Endothelial cell (in vitro differentiated cells): ENCODE measurements at regions not wholly inside any gene's neighbourhood (a gene's known extent, or its start where the extent isn't known, plus 50 kb on each side); places are given as distances from the start of the nearest gene placed in this dataset.

Experiments
- DNase-seq: peaks from one replicate; pipeline ENCODE4 v3.0.0; 2021; ENCODE audit warnings: low spot score
- H3K27ac Mint-ChIP-seq: one replicate; pipeline ENCODE4 v1.8.0; 2021; ENCODE audit warnings: mixed read lengths, inconsistent platforms; ENCODE audit not compliant: unreplicated experiment
- H3K27me3 Mint-ChIP-seq: one replicate; pipeline ENCODE4 v1.8.0; 2021; ENCODE audit warnings: mild to moderate bottlenecking, moderate library complexity, mixed read lengths, inconsistent platforms; ENCODE audit not compliant: unreplicated experiment
- H3K36me3 Mint-ChIP-seq: one replicate; pipeline ENCODE4 v1.8.0; 2021; ENCODE audit warnings: mild to moderate bottlenecking, low read depth, mixed read lengths, inconsistent platforms; ENCODE audit not compliant: unreplicated experiment
- H3K4me1 Mint-ChIP-seq: one replicate; pipeline ENCODE4 v1.8.0; 2021; ENCODE audit warnings: mild to moderate bottlenecking, mixed read lengths, inconsistent platforms; ENCODE audit not compliant: unreplicated experiment
- H3K4me3 Mint-ChIP-seq: one replicate; pipeline ENCODE4 v1.8.0; 2021; ENCODE audit warnings: mild to moderate bottlenecking, mixed read lengths, inconsistent platforms; ENCODE audit not compliant: unreplicated experiment
- H3K9me3 Mint-ChIP-seq: one replicate; pipeline ENCODE4 v1.8.0; 2021; ENCODE audit warnings: mixed read lengths, inconsistent platforms; ENCODE audit not compliant: unreplicated experiment
- CTCF ChIP-seq: fragments of 200-600 bp; sonication (generic); IDR thresholded peaks from one replicate; pipeline ENCODE4 v1.5.0; 2021; ENCODE audit warnings: antibody characterized with exemption; ENCODE audit not compliant: unreplicated experiment

GRCh38 chr14:41986700-41987099 lies 380.0 kb downstream of the LRFN5 start:
- Mint-ChIP-seq H3K36me3 (no peaks in the 10 kb centered on the region), H3K4me1 (no peaks in the 10 kb centered on the region), H3K9me3 (no peaks in the 10 kb centered on the region), H3K27me3 (no peaks in the 10 kb centered on the region), H3K27ac (no peak overlapping the region), H3K4me3 (no peak overlapping the region)
- DNase-seq, result no peak
- TF ChIP-seq CTCF, result no peak

- H3K4me3 Mint-ChIP-seq, result no peak overlapping the region
- no peak for DNase-seq
- H3K27ac Mint-ChIP-seq, result no peak overlapping the region
- no peaks in the 10 kb centered on the region for H3K9me3 Mint-ChIP-seq
- H3K36me3 Mint-ChIP-seq, result no peaks in the 10 kb centered on the region
- no peak for TF ChIP-seq CTCF
- H3K4me1 Mint-ChIP-seq, result no peaks in the 10 kb centered on the region
- H3K27me3 Mint-ChIP-seq, result no peaks in the 10 kb centered on the region
These were observed 379.5 kb downstream of the LRFN5 start for GRCh38 chr14:41986083-41986645.

- no peaks in the 10 kb centered on the region for H3K36me3 Mint-ChIP-seq
- H3K4me3 Mint-ChIP-seq, result no peak overlapping the region
- no peaks in the 10 kb centered on the region for H3K27me3 Mint-ChIP-seq
- TF ChIP-seq CTCF, result no peak
- H3K4me1 Mint-ChIP-seq, result no peaks in the 10 kb centered on the region
- no peak for DNase-seq
- no peaks in the 10 kb centered on the region for H3K9me3 Mint-ChIP-seq
- H3K27ac Mint-ChIP-seq, result no peak overlapping the region
These were observed 366.5 kb downstream of the LRFN5 start for GRCh38 chr14:41973178-41973577.

- Mint-ChIP-seq H3K4me3 (no peak overlapping the region), H3K36me3 (no peaks in the 10 kb centered on the region), H3K9me3 (no peaks in the 10 kb centered on the region), H3K27me3 (no peaks in the 10 kb centered on the region), H3K4me1 (no peaks in the 10 kb centered on the region), H3K27ac (no peak overlapping the region)
- DNase-seq, result no peak
- TF ChIP-seq CTCF, result no peak
These were observed 365.9 kb downstream of the LRFN5 start for GRCh38 chr14:41972531-41972930.

GRCh38 chr14:41960281-41960680 lies 353.6 kb downstream of the LRFN5 start:
- Mint-ChIP-seq H3K27ac (no peak overlapping the region), H3K4me1 (no peaks in the 10 kb centered on the region), H3K27me3 (no peaks in the 10 kb centered on the region), H3K36me3 (no peaks in the 10 kb centered on the region), H3K4me3 (no peak overlapping the region), H3K9me3 (no peaks in the 10 kb centered on the region)
- DNase-seq, result no peak
- TF ChIP-seq CTCF, result no peak
